ENCODE measurements at regions not wholly inside any gene's neighbourhood (a gene's known extent, or its start where the extent isn't known, plus 50 kb on each side); places are given as distances from the start of the nearest gene placed in this dataset.

GRCh38 chr13:109615721-109616420 lies 170.5 kb downstream of the IRS2 start:
- Histone ChIP-seq H2AFZ (ENCODE audit: insufficient read depth, low read length, poor library complexity) (no peak overlapping the region), H2BK12ac (ENCODE audit: low read length) (no peak overlapping the region), H4K8ac (ENCODE audit: low read depth, low read length) (no peak overlapping the region), H3K4me3 (ENCODE audit: low read depth, low read length) (no peak overlapping the region), H3K4me2 (ENCODE audit: low read length) (peak overlapping the region; percentile 33), H2AK5ac (ENCODE audit: low read length) (no peak overlapping the region), H2BK5ac (ENCODE audit: low read depth, low read length, poor library complexity) (no peak overlapping the region), H2BK120ac (ENCODE audit: insufficient read depth, low read length, poor library complexity) (no peak overlapping the region), H3K27me3 (ENCODE audit: insufficient read depth, low read length) (no peaks in the 10 kb centered on the region), H4K12ac (ENCODE audit: low read depth, low read length) (no peak overlapping the region), H3K9me3 (ENCODE audit: insufficient read depth, low read depth, low read length) (no peaks in the 10 kb centered on the region), H3K79me1 (ENCODE audit: low read length) (peaks cover 2% of the 10 kb centered on the region), H3K4ac (ENCODE audit: low read depth, low read length) (no peak overlapping the region), H3K27ac (ENCODE audit: low read depth, low read length) (no peak overlapping the region), H3K4me1 (ENCODE audit: control insufficient read depth in 1 of 2, insufficient read depth in 2 of 2, low read length in 2 of 2) (peaks cover 2 to 5% of the 10 kb centered on the region in 2 experiments), H3K14ac (ENCODE audit: low read length) (no peak overlapping the region), H3K9ac (ENCODE audit: low read length) (no peak overlapping the region), H3K23ac (ENCODE audit: low read length) (no peak overlapping the region), H3K18ac (ENCODE audit: low read length) (no peak overlapping the region), H3K36me3 (ENCODE audit: control insufficient read depth in 1 of 2, insufficient read depth in 2 of 2, low read length in 2 of 2) (no peaks in the 10 kb centered on the region), H4K91ac (ENCODE audit: low read depth, low read length) (no peak overlapping the region), H3K79me2 (ENCODE audit: control insufficient read depth, insufficient read depth, low read length, poor library complexity) (no peaks in the 10 kb centered on the region)
- no CpG with 5 or more reads among the region's 8 CpGs for WGBS (ENCODE audit: extremely low coverage, insufficient coverage, insufficient read length)
- DNase-seq: peak; percentile 20 to 82

DNA sequence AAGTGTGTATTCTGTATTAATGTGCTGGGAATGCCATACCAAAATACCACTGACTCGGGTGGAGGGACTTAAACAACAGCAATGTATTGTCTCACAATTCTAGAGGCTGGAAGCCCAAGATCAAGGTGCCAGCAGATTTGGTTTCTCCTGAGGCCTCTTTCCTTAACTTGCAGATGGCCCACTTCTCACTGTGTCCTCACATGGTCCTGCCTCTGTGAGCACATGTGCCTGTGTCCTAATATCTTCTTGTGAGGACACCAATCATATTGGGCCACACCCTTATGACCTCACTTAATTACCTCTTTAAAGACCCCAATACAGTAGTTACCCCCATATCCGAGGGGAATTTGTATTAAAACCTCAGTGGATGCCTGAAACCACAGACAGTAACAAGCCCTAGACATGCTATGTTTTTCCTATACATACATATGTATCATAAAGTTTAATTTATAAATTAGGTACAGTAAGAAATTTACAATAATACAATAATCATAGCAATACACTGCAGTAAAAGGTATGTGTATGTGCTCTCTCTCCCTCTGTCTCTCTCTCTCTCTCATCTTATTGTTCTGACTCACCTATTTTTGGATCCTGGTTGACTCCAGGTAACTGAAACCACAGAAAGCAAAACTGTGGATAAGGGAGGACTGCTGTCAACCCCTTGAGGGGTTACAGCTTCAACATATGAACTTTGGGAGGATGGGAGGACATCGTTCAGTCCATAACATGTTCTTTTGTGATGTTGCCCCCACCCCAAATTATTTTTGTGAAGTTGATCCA lies 174.3 kb downstream of the IRS2 start:
- Histone ChIP-seq H4K12ac (ENCODE audit: low read depth, low read length) (no peak overlapping the region), H3K9me3 (ENCODE audit: insufficient read depth, low read depth, low read length) (no peaks in the 10 kb centered on the region), H3K23ac (ENCODE audit: low read length) (no peak overlapping the region), H2BK120ac (ENCODE audit: insufficient read depth, low read length, poor library complexity) (no peak overlapping the region), H3K4me3 (ENCODE audit: low read depth, low read length) (no peak overlapping the region), H3K4me2 (ENCODE audit: low read length) (no peak overlapping the region), H3K27ac (ENCODE audit: low read depth, low read length) (no peak overlapping the region), H2AK5ac (ENCODE audit: low read length) (no peak overlapping the region), H3K4me1 (ENCODE audit: control insufficient read depth in 1 of 2, insufficient read depth in 2 of 2, low read length in 2 of 2) (peaks cover 2 to 5% of the 10 kb centered on the region in 2 experiments), H3K9ac (ENCODE audit: low read length) (no peak overlapping the region), H3K27me3 (ENCODE audit: insufficient read depth, low read length) (no peaks in the 10 kb centered on the region), H4K91ac (ENCODE audit: low read depth, low read length) (no peak overlapping the region), H3K79me1 (ENCODE audit: low read length) (peaks cover 2% of the 10 kb centered on the region), H3K14ac (ENCODE audit: low read length) (no peak overlapping the region), H2AFZ (ENCODE audit: insufficient read depth, low read length, poor library complexity) (no peak overlapping the region), H3K4ac (ENCODE audit: low read depth, low read length) (no peak overlapping the region), H4K8ac (ENCODE audit: low read depth, low read length) (no peak overlapping the region), H3K79me2 (ENCODE audit: control insufficient read depth, insufficient read depth, low read length, poor library complexity) (no peaks in the 10 kb centered on the region), H3K18ac (ENCODE audit: low read length) (no peak overlapping the region), H3K36me3 (ENCODE audit: control insufficient read depth in 1 of 2, insufficient read depth in 2 of 2, low read length in 2 of 2) (no peaks in the 10 kb centered on the region), H2BK5ac (ENCODE audit: low read depth, low read length, poor library complexity) (no peak overlapping the region), H2BK12ac (ENCODE audit: low read length) (no peak overlapping the region)
- peak; percentile 20 to 34 for DNase-seq
- WGBS (ENCODE audit: extremely low coverage, insufficient coverage, insufficient read length): no CpG with 5 or more reads among the region's 3 CpGs

GRCh38 chr13:109610517-109610916 lies 175.9 kb downstream of the IRS2 start:
- no peak overlapping the region for H3K27ac ChIP-seq (ENCODE audit: low read depth, low read length)
- no peaks in the 10 kb centered on the region for H3K79me2 ChIP-seq (ENCODE audit: control insufficient read depth, insufficient read depth, low read length, poor library complexity)
- DNase-seq: no peak
- no peaks in the 10 kb centered on the region for H3K9me3 ChIP-seq (ENCODE audit: insufficient read depth, low read depth, low read length)
- no peaks in the 10 kb centered on the region for H3K36me3 ChIP-seq (ENCODE audit: control insufficient read depth in 1 of 2, insufficient read depth in 2 of 2, low read length in 2 of 2)
- no peak overlapping the region for H3K4ac ChIP-seq (ENCODE audit: low read depth, low read length)
- H3K9ac ChIP-seq (ENCODE audit: low read length): no peak overlapping the region
- no peak overlapping the region for H4K12ac ChIP-seq (ENCODE audit: low read depth, low read length)
- H3K23ac ChIP-seq (ENCODE audit: low read length): no peak overlapping the region
- H4K91ac ChIP-seq (ENCODE audit: low read depth, low read length): no peak overlapping the region
- H2BK5ac ChIP-seq (ENCODE audit: low read depth, low read length, poor library complexity): no peak overlapping the region
- no peak overlapping the region for H3K18ac ChIP-seq (ENCODE audit: low read length)
- H3K4me3 ChIP-seq (ENCODE audit: low read depth, low read length): no peak overlapping the region
- WGBS (ENCODE audit: extremely low coverage, insufficient coverage, insufficient read length): no CpG with 5 or more reads among the region's 4 CpGs
- no peak overlapping the region for H2BK120ac ChIP-seq (ENCODE audit: insufficient read depth, low read length, poor library complexity)
- H3K14ac ChIP-seq (ENCODE audit: low read length): no peak overlapping the region
- no peaks in the 10 kb centered on the region for H3K27me3 ChIP-seq (ENCODE audit: insufficient read depth, low read length)
- no peaks in the 10 kb centered on the region for H3K79me1 ChIP-seq (ENCODE audit: low read length)
- no peak overlapping the region for H4K8ac ChIP-seq (ENCODE audit: low read depth, low read length)
- H2BK12ac ChIP-seq (ENCODE audit: low read length): no peak overlapping the region
- no peak overlapping the region for H2AFZ ChIP-seq (ENCODE audit: insufficient read depth, low read length, poor library complexity)
- H3K4me2 ChIP-seq (ENCODE audit: low read length): no peak overlapping the region
- no peak overlapping the region for H2AK5ac ChIP-seq (ENCODE audit: low read length)
- H3K4me1 ChIP-seq (ENCODE audit: control insufficient read depth in 1 of 2, insufficient read depth in 2 of 2, low read length in 2 of 2): no peaks in the 10 kb centered on the region

- no peaks in the 10 kb centered on the region for H3K4me1 ChIP-seq (ENCODE audit: control insufficient read depth in 1 of 2, insufficient read depth in 2 of 2, low read length in 2 of 2)
- H4K12ac ChIP-seq (ENCODE audit: low read depth, low read length): no peak overlapping the region
- no peak overlapping the region for H4K91ac ChIP-seq (ENCODE audit: low read depth, low read length)
- no peak overlapping the region for H2BK120ac ChIP-seq (ENCODE audit: insufficient read depth, low read length, poor library complexity)
- H2AFZ ChIP-seq (ENCODE audit: insufficient read depth, low read length, poor library complexity): no peak overlapping the region
- no peak overlapping the region for H3K4ac ChIP-seq (ENCODE audit: low read depth, low read length)
- H3K4me2 ChIP-seq (ENCODE audit: low read length): no peak overlapping the region
- no peaks in the 10 kb centered on the region for H3K79me2 ChIP-seq (ENCODE audit: control insufficient read depth, insufficient read depth, low read length, poor library complexity)
- H2BK5ac ChIP-seq (ENCODE audit: low read depth, low read length, poor library complexity): no peak overlapping the region
- H2AK5ac ChIP-seq (ENCODE audit: low read length): no peak overlapping the region
- no peak for DNase-seq
- no peaks in the 10 kb centered on the region for H3K27me3 ChIP-seq (ENCODE audit: insufficient read depth, low read length)
- H3K4me3 ChIP-seq (ENCODE audit: low read depth, low read length): no peak overlapping the region
- no CpG with 5 or more reads among the region's 3 CpGs for WGBS (ENCODE audit: extremely low coverage, insufficient coverage, insufficient read length)
- no peaks in the 10 kb centered on the region for H3K79me1 ChIP-seq (ENCODE audit: low read length)
- H3K9me3 ChIP-seq (ENCODE audit: insufficient read depth, low read depth, low read length): peaks cover 2% of the 10 kb centered on the region
- H3K14ac ChIP-seq (ENCODE audit: low read length): no peak overlapping the region
- no peak overlapping the region for H3K23ac ChIP-seq (ENCODE audit: low read length)
- H3K27ac ChIP-seq (ENCODE audit: low read depth, low read length): no peak overlapping the region
- no peak overlapping the region for H2BK12ac ChIP-seq (ENCODE audit: low read length)
- H3K36me3 ChIP-seq (ENCODE audit: control insufficient read depth in 1 of 2, insufficient read depth in 2 of 2, low read length in 2 of 2): no peaks in the 10 kb centered on the region
- H4K8ac ChIP-seq (ENCODE audit: low read depth, low read length): no peak overlapping the region
- H3K9ac ChIP-seq (ENCODE audit: low read length): no peak overlapping the region
- H3K18ac ChIP-seq (ENCODE audit: low read length): no peak overlapping the region
These were observed 177.9 kb downstream of the IRS2 start for GRCh38 chr13:109608503-109608902.

Data from trophoblast cell (in vitro differentiated cells and primary cell).